Small intestine (tissue), 7 donors: ENCODE measurements at regions not wholly inside any gene's neighbourhood (a gene's known extent, or its start where the extent isn't known, plus 50 kb on each side); places are given as distances from the start of the nearest gene placed in this dataset.

ENCODE experiments used
- DNase-seq, 2 donors: peaks; one replicate each; pipeline versions ENCODE4 v3.0.0 to v3.0.0-alpha.2; 2013
- FAIRE-seq: peaks from 2 replicates; lab custom pipeline; 2012; peaks lifted over from hg19 to GRCh38; lab: Jason Lieb, UNC
- H3K27ac ChIP-seq, 3 donors: one replicate each; pipeline ENCODE4 v1.5.1; 2013; ENCODE audit warnings: low read length in 2 of 3, mild to moderate bottlenecking in 2 of 3, control low read depth in 1 of 3, inconsistent platforms in 1 of 3, low read depth in 1 of 3, moderate library complexity in 1 of 3
- H3K27me3 ChIP-seq, 3 donors: one replicate each; pipeline ENCODE4 v1.6.1; 2013; ENCODE audit warnings: low read length in 3 of 3, inconsistent platforms in 1 of 3; ENCODE audit not compliant: control insufficient read depth in 3 of 3, insufficient read depth in 3 of 3
- H3K36me3 ChIP-seq, 3 donors: one replicate each; pipeline ENCODE4 v1.6.1; 2013; ENCODE audit warnings: low read length in 3 of 3, inconsistent platforms in 1 of 3, low read depth in 1 of 3, mild to moderate bottlenecking in 1 of 3, moderate library complexity in 1 of 3; ENCODE audit not compliant: control insufficient read depth in 3 of 3, insufficient read depth in 2 of 3
- H3K4me1 ChIP-seq, 3 donors: one replicate each; pipeline ENCODE4 v1.6.1; 2013; ENCODE audit warnings: low read length in 2 of 3, inconsistent platforms in 1 of 3, low read depth in 1 of 3, mild to moderate bottlenecking in 1 of 3, moderate library complexity in 1 of 3; ENCODE audit not compliant: control insufficient read depth in 3 of 3, insufficient read depth in 2 of 3
- H3K4me3 ChIP-seq, 3 donors: one replicate each; pipeline ENCODE4 v1.5.1; 2013; ENCODE audit warnings: low read length in 3 of 3, control low read depth in 1 of 3, inconsistent platforms in 1 of 3, low read depth in 1 of 3, mild to moderate bottlenecking in 1 of 3, moderate library complexity in 1 of 3
- H3K9me3 ChIP-seq, 2 donors: one replicate each; pipeline ENCODE4 v1.6.1; 2013; ENCODE audit warnings: low read depth in 1 of 2, low read length in 1 of 2; ENCODE audit not compliant: control insufficient read depth in 2 of 2, insufficient read depth in 1 of 2
- WGBS, 3 donors: extraction: QIAGEN DNeasy Blood & Tissue Kit; methylation state at CpG; one replicate each; pipeline ENCODE4 v1.1.7; 2013; 5-methylcytosine and 5-hydroxymethylcytosine counted together
- donor health status: healthy with polysubstance abuse.
- donor health status: control.
- donor health status: control.
- donor health status: Bipolar disorder and iron deficiency.
- donor health status: healthy.

DNA sequence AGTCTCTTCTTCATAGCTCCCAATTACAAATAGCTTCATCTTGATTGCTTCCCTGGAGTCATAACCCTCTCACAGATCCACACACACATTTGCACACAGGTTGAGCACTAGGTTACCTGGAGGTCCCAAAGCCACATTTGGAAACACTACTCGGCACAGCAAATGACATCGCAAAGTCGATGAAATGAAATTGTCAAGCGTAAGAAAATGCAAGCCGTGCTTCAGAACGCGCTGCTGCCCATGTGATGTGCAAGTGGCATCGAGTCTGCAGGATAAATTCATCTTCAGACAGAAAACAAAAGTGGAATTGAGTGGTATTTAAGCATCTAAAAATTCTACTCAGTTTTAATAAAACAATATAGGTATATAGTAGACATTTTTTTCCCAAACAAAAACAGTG lies 298.0 kb downstream of the TFAP2C start:
- Histone ChIP-seq H3K27me3 (peaks cover 3 to 71% (median 33%) of the 10 kb centered on the region in 3 donors), H3K4me3 (no peak overlapping the region), H3K9me3 (no peaks in the 10 kb centered on the region), H3K27ac (no peak overlapping the region), H3K4me1 (no peaks in the 10 kb centered on the region), H3K36me3 (no peaks in the 10 kb centered on the region)
- FAIRE-seq (no peak), DNase-seq (no peak)
- 41 to 50% (median 49%) methylated on average over 8 of the region's 8 CpGs for WGBS, 3 donors

DNA sequence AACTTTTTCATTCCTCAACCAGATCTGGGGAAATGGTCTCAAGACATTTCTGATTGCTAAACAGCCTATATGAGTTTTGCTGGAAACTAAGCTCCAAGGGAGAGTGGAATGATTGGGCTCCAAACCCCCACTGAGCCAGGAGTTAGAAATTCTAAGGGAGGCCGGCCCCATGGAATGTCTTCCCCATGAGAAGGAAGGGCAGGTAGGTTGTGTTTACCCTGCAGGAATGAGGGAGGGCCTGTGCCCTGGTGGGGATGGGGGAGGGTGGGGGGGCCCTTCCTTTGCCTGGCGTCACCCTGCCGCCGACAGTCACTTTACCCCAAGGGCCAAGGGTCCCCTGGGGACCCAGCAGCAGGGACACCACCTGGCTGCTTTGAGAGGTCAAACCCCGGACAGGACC lies 298.9 kb downstream of the TFAP2C start:
- no peak overlapping the region for H3K27ac ChIP-seq
- 9 to 13% (median 12%) methylated on average over 3 to 5 of the region's 5 CpGs for WGBS, 3 donors
- DNase-seq (no peak), FAIRE-seq (no peak)
- peaks cover 3 to 64% (median 28%) of the 10 kb centered on the region in 3 donors for H3K27me3 ChIP-seq
- H3K4me3 ChIP-seq = no peak overlapping the region
- no peaks in the 10 kb centered on the region for H3K4me1 ChIP-seq
- H3K9me3 ChIP-seq = no peaks in the 10 kb centered on the region
- H3K36me3 ChIP-seq = no peaks in the 10 kb centered on the region

DNA sequence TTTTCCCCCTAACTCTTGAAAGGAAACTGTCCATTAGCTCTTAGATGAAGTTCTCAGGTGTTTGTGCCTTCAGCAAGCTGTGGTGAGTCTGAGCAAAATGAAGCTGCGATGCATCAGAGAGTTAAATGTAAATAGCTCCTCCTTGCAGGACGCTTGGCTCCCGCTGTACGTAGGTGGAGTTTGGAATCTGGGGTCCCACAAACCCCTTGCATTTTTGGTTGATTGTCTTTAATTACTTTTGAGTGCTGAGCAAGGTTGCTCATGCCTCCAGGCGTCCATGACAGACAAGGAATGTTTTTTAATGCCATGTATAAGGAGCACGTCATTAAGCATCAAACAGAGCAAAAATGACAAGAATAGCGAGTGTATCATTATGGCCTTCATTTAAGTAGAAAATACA lies 300.5 kb downstream of the TFAP2C start:
- H3K4me3 ChIP-seq = no peak overlapping the region
- H3K4me1 ChIP-seq = no peaks in the 10 kb centered on the region
- no peak overlapping the region for H3K27ac ChIP-seq
- 18 to 27% (median 22%) methylated on average over 7 of the region's 7 CpGs for WGBS, 3 donors
- H3K9me3 ChIP-seq = no peaks in the 10 kb centered on the region
- DNase-seq (no peak), FAIRE-seq (no peak)
- H3K27me3 ChIP-seq = peaks cover 3 to 52% (median 23%) of the 10 kb centered on the region in 3 donors
- H3K36me3 ChIP-seq = no peaks in the 10 kb centered on the region

DNA sequence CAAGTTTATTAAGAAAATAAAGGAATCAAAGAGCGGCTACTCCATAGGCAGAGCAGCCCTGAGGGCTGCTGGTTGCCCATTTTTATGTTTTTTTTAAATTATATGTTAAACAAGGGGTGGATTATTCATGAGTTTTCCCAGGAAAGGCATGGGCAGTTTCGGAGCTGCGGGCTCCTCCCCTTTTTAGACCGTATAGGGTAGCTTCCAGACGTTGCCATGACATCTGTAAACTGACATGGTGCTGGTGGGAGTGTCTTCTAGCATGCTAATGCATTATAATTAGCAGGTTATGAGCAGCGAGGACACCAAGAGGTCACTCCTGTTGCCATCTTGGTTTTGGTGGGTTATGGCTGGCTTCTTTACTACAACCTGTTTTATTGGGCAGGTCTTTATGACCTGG lies 301.8 kb downstream of the TFAP2C start:
- no peak overlapping the region for H3K4me3 ChIP-seq
- H3K4me1 ChIP-seq = no peaks in the 10 kb centered on the region
- FAIRE-seq (no peak), DNase-seq (no peak)
- H3K27ac ChIP-seq = no peak overlapping the region
- peaks cover 0 to 40% (median 20%) of the 10 kb centered on the region in 3 donors for H3K27me3 ChIP-seq
- no peaks in the 10 kb centered on the region for H3K36me3 ChIP-seq
- 68 to 81% (median 74%) methylated on average over 6 of the region's 6 CpGs for whole genome bisulfite sequencing, 3 donors
- H3K9me3 ChIP-seq = no peaks in the 10 kb centered on the region

DNA sequence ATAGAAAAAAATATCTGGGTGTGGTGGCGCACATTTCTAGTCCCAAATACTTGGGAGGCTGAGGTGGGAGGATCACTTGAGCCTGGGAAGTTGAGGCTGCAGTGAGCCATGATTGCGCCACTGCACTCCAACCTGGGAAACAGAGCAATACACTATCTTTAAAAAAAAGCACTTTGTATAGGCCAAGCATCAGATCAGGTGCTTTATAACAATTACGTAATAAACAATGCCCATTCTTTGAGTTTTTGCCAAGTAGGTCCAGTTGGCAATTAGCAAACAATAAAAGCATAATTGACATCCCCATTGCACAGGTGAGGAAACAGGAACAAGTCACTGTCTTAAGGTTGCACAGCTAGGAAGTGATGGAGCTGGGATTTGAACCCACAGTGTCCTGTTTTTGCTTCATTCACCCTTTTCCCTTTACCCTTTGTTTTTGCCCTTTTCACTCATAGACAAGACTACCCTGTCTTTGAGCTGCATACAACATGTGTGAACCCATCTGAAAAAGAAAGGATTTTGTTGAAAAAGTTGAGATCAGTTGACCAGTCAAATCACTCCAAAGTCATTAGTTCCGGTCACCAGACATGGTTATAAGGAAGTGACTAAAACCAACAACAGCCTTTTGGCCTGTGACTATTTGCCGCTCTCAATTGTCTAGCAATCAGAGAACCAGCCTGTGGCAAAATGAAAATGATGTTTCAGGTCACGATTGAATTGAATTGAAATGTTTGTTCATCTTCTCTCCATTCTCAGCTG lies 303.6 kb downstream of the TFAP2C start:
- WGBS, 3 donors = 63 to 84% (median 70%) methylated on average over 6 of the region's 6 CpGs
- Histone ChIP-seq H3K27me3 (peaks cover 0 to 25% (median 12%) of the 10 kb centered on the region in 3 donors), H3K4me3 (no peak overlapping the region), H3K27ac (no peak overlapping the region), H3K9me3 (no peaks in the 10 kb centered on the region), H3K4me1 (no peaks in the 10 kb centered on the region), H3K36me3 (no peaks in the 10 kb centered on the region)
- FAIRE-seq (no peak), DNase-seq (no peak)

DNA sequence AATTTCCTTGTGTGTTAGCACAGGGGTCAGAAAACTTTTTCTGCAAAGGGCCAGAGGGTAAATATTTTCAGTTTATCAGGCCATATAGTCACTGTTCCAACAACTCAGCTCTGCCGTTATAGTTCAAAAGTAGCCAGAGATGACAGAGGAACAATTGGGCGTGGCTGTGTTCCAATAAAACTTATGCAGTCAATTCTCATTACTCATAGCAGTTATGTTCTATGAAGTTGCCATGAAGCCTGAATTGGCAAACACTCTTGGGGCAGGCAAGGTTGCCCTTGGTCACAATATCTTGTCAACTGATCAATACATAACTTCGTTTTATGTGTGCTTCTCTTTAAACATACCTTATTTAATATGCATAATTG lies 304.2 kb downstream of the TFAP2C start:
- Histone ChIP-seq H3K27me3 (peaks cover 0 to 19% (median 7%) of the 10 kb centered on the region in 3 donors), H3K27ac (no peak overlapping the region), H3K36me3 (no peaks in the 10 kb centered on the region), H3K4me1 (no peaks in the 10 kb centered on the region), H3K4me3 (no peak overlapping the region), H3K9me3 (no peaks in the 10 kb centered on the region)
- FAIRE-seq (no peak), DNase-seq (no peak)
- WGBS, 3 donors = 26 to 66% (median 33%) methylated on average over 3 of the region's 3 CpGs

DNA sequence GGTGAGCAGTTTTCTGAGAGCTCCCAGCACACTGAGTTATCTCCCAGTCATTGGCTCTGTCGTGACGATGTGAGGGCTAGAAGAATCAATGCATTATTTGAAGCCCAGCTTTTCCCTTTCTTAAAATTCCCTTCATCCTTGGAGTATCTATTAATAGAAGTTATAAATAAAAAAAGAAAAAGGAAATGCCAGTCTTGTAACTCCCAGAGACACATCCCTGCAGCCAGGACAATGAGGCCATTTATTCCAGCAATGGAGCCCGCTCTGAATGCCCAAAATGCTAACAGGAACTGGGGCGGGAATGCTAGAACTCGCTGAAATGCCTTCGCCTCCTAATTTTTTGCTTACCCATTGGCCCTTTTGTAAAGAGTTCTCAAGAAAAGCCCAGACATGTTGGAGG lies 305.8 kb downstream of the TFAP2C start:
- H3K4me3 ChIP-seq = no peak overlapping the region
- DNase-seq (no peak), FAIRE-seq (no peak)
- H3K9me3 ChIP-seq = no peaks in the 10 kb centered on the region
- no peaks in the 10 kb centered on the region for H3K4me1 ChIP-seq
- H3K27ac ChIP-seq = no peak overlapping the region
- WGBS, 3 donors = 70 to 82% (median 77%) methylated on average over 6 of the region's 6 CpGs
- H3K36me3 ChIP-seq = no peaks in the 10 kb centered on the region
- peaks cover 0 to 7% (median 0%) of the 10 kb centered on the region in 3 donors for H3K27me3 ChIP-seq

DNA sequence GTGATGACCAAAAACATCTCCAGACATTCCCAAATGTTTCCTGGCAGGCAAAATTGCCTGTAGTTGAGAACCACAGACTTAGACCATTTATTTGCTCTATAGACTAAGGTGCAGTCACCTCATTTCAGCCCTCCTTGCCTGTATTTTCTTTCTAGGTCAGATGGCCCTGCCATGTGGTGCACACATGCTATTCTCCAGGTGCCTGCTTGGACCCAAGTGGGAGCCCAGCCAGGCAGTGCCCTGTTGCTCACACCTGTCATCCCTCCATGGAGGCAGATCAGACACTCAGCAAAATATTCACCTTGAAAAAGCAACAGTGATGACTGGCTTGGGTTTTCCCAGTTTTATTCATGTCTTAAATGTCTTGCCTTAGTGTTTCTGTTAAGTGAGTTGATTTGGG lies 311.4 kb downstream of the TFAP2C start:
- peaks cover 0 to 2% (median 0%) of the 10 kb centered on the region in 3 donors for H3K27me3 ChIP-seq
- FAIRE-seq (no peak), DNase-seq (no peak)
- no peaks in the 10 kb centered on the region for H3K4me1 ChIP-seq
- no peak overlapping the region for H3K27ac ChIP-seq
- H3K36me3 ChIP-seq = no peaks in the 10 kb centered on the region
- H3K9me3 ChIP-seq = no peaks in the 10 kb centered on the region
- no peak overlapping the region for H3K4me3 ChIP-seq
